GM21515 (cell line): ENCODE measurements at regions not wholly inside any gene's neighbourhood (a gene's known extent, or its start where the extent isn't known, plus 50 kb on each side); places are given as distances from the start of the nearest gene placed in this dataset.

ENCODE experiments used
- ATAC-seq: cut with Tn5 transposase; IDR thresholded peaks from one replicate; pipeline ENCODE4 v1.9.1; 2021; ENCODE audit not compliant: unreplicated experiment

GRCh38 chr20:39547546-39548408 is 585.6 kb downstream of the DHX35 start:
- ATAC-seq, result no peak

GRCh38 chr20:39541136-39541803 is 579.1 kb downstream of the DHX35 start:
- no peak for ATAC-seq

DNA sequence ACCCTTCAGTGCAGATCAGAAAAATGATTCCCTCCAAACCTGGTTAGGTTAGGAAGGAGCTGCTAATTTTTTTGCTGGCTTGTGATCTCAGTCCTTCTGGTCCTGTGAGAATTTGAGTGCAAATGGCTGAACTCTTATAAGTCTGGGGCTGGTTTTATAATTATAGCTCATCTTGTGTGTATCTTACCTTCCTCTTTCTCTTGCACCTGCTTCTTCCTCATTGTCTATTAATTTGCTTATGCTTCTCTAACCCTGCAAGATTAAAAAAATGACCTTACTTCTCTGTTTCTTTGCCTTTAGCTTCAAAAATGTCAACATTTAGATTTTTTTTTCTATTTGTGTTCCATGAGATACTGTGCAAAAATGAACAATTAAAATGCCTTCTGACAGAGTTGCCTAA is 576.2 kb downstream of the DHX35 start:
- ATAC-seq, result no peak

- ATAC-seq, result no peak
Measured at GRCh38 chr20:39535301-39535700, 573.2 kb downstream of the DHX35 start.

DNA sequence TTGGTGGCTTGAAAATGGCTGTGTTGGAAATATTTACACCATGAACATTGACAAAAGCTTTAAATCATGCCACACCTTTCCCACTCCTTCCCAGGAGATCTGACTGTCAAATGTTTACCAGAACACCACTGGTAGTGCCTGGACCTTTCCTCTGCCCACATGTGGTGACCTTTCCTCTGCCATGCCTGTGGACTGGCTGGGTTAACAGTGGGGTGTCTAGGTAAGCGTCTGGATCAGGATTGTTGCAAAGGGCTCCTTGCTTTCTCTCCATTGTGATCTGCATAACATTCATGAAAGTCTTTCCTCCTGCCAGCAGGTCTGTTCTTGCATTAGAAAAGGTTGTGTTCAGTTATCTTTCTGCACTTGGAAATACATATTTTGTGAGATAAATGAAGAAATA is 572.7 kb downstream of the DHX35 start:
- ATAC-seq, result no peak

DNA sequence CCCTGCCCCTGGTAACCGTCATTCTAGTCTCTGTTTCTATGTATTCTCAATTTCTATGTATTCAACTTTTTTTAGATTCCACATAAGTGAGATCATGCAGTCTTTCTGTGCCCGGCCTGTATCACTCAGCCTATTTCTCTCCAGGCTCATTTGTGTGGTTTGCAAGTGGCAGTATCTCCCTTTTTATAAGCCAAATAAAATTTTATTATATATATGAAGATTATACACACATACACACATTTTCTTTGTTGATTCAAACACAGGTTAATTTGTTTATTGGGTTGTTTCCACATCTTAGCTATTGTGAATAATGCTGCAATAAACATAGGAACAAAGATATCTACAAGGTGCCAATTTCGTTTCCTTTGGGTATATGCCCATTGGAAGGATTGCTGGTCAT is 571.7 kb downstream of the DHX35 start:
- no peak for ATAC-seq

GRCh38 chr20:39532205-39532604 is 570.1 kb downstream of the DHX35 start:
- no peak for ATAC-seq

DNA sequence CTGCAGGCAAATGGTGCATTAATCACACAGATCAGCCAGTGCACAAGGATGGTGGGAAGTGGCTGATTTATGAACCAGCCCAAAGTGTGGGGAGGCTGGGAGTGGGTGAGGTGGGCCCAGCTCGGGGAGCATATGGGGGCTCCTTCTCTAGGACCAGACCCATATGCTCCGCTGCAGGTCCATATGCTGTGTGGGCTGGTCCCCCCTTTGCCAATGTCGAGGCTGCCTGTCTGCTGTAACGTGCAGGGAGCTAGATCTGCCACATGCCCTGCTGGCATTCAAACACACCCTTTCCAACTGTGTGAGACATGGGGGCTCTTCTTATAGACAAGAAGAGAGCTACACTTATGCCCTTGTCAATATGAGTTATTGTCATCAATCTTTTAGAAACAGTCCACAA is 566.3 kb downstream of the DHX35 start:
- no peak for ATAC-seq

GRCh38 chr20:39524371-39524911 is 562.3 kb downstream of the DHX35 start:
- no peak for ATAC-seq

DNA sequence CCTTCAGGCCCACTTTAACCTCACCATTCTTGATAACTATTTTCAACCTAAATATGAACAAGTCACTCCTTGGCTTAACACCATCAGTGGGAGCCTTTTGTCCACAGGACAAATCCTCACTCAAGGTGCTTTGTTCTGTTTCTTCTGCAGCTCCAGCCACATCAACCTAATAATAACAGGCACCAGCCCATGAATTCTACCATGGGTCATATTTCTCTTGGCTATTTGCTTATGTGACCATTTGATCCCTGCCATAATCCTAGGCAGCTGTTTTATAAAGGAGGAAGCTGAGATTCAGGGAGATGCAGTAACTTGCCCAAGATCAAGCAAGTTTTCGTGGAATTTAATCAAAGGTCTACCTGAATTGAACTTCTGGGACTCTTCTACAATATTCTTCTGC is 561.3 kb downstream of the DHX35 start:
- ATAC-seq, result no peak

GRCh38 chr20:39518654-39519053 is 556.5 kb downstream of the DHX35 start:
- ATAC-seq, result no peak

DNA sequence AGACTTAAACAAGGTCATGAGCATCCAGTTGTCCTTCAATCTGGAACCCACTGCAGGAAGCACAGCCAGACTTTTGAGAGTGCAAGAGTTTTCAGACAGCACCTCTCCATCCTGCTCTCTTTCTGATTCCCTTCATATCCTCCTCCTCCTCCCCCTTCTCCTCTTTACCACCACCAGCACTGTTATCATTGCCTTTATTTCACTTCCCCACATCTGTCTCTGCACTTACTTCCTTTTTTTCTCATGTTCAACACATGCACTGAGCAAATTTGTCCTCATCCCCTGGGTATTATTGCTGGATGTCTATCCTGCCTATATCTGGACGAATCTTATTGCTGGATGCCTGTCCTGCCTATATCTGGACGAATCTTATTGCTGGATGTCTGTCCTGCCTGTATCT is 554.8 kb downstream of the DHX35 start:
- no peak for ATAC-seq

GRCh38 chr20:39504710-39505094 is 542.6 kb downstream of the DHX35 start:
- no peak for ATAC-seq

DNA sequence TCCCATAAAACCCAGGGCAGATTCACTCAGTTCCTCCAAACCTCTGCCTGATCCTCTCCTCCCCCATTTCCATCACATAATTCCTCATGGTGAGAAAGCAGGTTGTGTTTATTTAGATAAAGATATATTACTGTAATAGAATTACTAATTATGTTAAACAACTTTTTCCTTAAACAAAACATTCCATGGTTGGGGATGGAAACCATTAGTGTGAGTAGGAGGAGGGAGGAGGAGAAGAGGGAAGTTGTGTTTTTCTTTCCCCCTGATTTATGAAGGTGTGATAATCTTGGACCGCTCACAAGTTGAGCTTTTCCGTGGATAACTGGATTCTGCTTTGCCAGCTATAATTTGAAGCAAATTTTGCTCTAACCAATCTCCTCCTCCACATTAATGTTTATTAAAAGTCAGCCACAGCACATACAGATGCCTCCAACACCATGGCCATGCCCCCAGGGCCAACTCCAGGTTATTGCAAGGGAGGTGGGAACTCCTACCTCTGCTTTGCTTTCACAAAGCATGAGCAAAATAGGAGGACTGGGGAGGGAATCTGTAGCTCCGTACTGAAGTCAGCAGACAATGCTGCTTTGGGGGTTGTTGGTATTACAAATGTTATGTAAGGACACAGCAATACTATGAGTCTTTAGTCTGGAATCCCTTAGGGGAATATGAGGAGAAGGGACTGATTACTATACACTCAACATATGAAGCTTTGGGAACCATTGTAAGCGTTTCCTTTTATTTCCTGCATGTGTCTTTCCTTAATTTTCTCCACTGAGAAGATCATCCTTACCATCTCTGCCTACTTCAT is 542.0 kb downstream of the DHX35 start:
- ATAC-seq, result no peak

DNA sequence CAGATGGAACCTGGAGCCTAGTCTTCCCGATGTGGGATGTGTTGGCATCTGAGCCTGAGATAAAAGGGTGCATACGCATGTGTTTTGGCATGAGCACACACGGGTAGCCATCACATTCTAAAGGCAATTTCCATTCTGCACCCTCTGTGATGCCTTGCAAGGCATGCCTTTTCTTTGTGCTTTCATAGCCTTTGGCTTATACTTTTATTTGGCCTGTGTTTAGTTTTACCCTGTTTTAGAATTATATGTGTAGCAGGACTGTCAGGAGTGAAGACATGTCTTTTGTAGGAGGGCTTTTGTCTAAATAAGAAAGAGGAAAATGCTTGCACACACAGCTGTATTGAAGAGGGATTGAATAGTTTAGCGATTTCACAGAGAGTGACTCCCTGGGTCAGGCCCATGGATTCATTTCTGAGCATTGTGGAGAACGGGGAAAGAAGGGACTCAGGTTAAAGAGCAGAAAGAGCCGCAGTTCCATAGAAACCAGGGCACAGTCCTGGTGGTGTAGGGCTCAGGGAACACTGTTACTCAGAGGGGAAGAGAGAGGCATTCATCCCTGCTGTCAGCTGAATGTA is 530.2 kb downstream of the DHX35 start:
- ATAC-seq, result no peak

- no peak for ATAC-seq
Measured at GRCh38 chr20:39491711-39492110, 529.6 kb downstream of the DHX35 start.

DNA sequence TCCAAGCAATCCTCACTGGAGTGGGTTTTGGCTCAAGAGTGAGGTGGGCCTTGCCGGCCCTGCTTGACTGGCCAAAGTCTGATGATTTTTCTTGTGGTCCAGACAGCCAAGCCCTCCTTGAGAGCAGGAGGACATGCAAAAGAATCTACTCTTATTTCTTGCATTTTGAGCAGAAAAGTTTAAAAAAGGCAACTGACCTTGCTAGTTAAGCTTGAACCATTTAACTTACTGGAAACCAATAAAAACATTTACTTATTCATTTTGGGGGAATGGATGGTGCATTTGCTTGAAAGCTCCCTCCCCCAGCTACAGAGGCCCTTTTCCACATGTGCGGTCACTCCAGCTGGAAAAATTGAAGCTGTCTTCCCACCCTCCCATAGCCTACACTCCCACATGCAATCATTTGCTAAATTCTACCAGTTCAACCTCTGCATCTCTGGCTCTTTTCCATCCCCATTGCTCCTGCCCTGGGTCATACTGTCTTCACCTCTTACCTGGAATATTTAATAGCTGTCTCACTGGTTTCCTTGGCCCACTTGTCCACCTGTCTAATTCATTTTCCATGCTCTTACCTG is 527.9 kb downstream of the DHX35 start:
- no peak for ATAC-seq

DNA sequence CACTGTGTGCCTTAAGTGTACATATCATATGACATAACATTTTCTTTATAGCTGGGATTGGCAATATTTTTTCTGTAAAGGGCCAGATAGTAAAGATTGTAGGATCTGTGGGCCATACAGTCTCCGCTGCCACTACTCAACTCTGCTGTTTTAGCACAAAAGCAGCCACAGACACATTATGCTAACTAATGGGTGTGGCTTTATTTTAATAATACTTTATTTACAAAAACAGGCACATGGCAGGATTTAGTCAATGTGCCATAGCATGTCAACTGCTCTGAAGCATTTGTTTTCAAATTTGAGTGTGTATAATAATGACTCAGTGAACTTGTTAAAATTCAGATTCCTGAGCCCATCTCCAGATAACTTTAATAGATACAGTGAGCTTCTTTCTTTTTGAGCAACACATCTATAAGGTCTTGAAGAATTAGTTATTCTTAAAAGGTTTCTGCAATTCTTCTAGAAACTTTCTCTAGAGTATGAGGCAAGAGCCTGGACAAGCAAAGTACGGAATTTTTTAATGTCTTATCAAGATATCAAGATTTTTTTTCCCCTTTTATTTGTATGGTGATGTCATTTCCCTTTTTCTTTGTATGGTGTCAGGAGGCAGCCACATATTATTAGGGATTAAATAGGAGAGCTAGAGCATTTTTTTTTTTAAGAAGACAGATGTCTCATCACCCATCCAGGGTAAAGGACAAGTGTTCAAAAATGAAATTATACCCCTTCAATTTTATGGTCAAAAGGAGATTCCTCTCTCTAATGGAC is 518.3 kb downstream of the DHX35 start:
- no peak for ATAC-seq

DNA sequence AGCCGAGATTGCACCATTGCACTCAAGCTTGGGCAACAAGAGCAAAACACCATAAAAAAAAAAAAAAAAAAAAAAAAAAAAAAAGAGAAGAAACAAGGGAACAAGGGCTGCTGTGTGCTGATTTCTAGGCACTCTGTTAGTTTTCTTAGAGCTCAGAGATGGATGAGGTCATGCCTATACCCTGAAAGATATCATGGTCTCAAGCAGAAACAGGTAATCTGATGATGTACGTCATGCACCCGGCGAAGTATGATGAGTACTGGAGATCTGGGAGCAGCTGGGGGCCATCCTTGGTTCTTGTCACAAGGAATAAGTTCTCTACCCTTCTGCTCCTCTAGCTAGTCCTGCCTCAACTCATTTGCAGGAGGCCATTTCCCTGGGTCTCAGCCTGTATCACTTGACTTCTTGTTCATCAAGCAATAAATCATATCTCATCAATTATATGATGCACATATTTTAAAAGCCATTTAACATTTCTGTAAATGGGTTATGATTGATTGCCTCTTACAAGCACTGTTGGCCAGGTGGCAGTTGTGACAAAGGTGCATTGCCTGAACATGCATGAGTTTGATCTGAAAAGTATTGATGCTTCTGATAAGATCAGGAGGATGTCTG is 517.2 kb downstream of the DHX35 start:
- ATAC-seq, result no peak

DNA sequence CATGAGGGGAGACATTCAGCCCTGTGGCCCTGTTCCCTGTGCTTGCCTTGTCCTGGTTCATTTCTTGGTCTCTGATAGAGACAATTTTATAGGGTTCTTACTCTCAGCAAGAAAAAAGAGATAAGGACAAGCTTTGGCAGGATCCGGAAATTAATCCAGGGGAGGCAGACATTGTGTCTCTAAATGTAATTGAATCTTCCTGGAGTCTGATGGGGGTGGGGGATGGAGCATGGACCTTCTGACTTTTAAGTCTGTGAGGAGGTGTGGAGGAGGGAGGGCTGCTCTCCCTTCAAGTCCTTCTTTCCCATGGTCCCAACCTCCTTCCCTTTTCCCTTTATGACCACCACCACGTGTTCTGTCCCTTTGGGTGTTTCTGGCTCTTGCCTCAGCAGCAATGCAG is 512.7 kb downstream of the DHX35 start:
- no peak for ATAC-seq
